Endothelial cell of umbilical vein (primary cell): ENCODE measurements at regions not wholly inside any gene's neighbourhood (a gene's known extent, or its start where the extent isn't known, plus 50 kb on each side); places are given as distances from the start of the nearest gene placed in this dataset.
A peak's percentile ranks its signal among the peaks of the same experiment; 100 is the strongest.

Experiments
- BruUV-seq: library from RNA; stranded (reverse); fragments of 400-500 nt; replicated peaks from 2 replicates; lab custom pipeline; 2021; lab: Mats Ljungman, UMichigan
- CTCF ChIA-PET: fragments of 300-600, 350-600 bp; sonication (Branson Sonifier 250); formaldehyde crosslinking; loops from one replicate; lab custom pipeline; 2021; ENCODE audit warnings: antibody characterized with exemption, inconsistent platforms; lab: Charles Lee
- POLR2A ChIA-PET: fragments of 300-600, 350-600 bp; sonication (Branson Sonifier 250); formaldehyde crosslinking; loops from one replicate; lab custom pipeline; 2021; ENCODE audit warnings: antibody characterized with exemption, inconsistent platforms; lab: Charles Lee
- DNase-seq: peaks from one replicate; pipeline ENCODE4 v3.0.0-alpha.2; 2011; ENCODE audit warnings: low read depth, low spot score
- FAIRE-seq: peaks from 2 replicates; lab custom pipeline; 2011; peaks lifted over from hg19 to GRCh38; lab: Jason Lieb, UNC
- H2AFZ ChIP-seq: 2 replicates; pipeline ENCODE4 v1.6.0; 2012; ENCODE audit warnings: low read depth, low read length, control low read depth, inconsistent platforms
- H3K27ac ChIP-seq: 2 replicates; pipeline ENCODE4 v1.5.1; 2011; ENCODE audit warnings: low read depth, mild to moderate bottlenecking, control low read depth, low read length, moderate library complexity; ENCODE audit not compliant: insufficient read depth
- H3K27me3 ChIP-seq, 2 experiments: 2 replicates each; pipeline versions ENCODE4 v1.6.0 to v1.6.1; 2011; ENCODE audit warnings: low read length in 2 of 2, mixed read lengths in 1 of 2; ENCODE audit not compliant: control insufficient read depth in 2 of 2, insufficient read depth in 2 of 2
- H3K36me3 ChIP-seq, 2 experiments: 2 replicates in 1 of 2; 3 replicates in 1 of 2; pipeline ENCODE4 v1.5.1; 2011; ENCODE audit warnings: low read length in 2 of 2, mild to moderate bottlenecking in 1 of 2, moderate library complexity in 1 of 2; ENCODE audit not compliant: control insufficient read depth in 2 of 2, insufficient read depth in 2 of 2; ENCODE audit errors: extremely low read depth in 1 of 2
- H3K4me1 ChIP-seq: 3 replicates; pipeline ENCODE4 v1.5.1; 2011; ENCODE audit warnings: mild to moderate bottlenecking, low read length; ENCODE audit not compliant: control insufficient read depth, insufficient read depth; ENCODE audit errors: extremely low read depth
- H3K4me2 ChIP-seq: 2 replicates; pipeline ENCODE4 v1.6.1; 2011; ENCODE audit warnings: low read length, control low read depth, mixed read lengths; ENCODE audit not compliant: insufficient read depth
- H3K4me3 ChIP-seq, 3 experiments: fragments of 200-600 bp in 1 of 3; sonication (generic), shearing (Covaris generic) in 1 of 3; replicated peaks in 1 of 3; 2 replicates each; pipeline ENCODE4 v1.5.1; 2011 to 2016; ENCODE audit warnings: control low read depth in 3 of 3, low read length in 3 of 3, mild to moderate bottlenecking in 2 of 3, inconsistent platforms in 1 of 3, low read depth in 1 of 3, moderate library complexity in 1 of 3; ENCODE audit not compliant: insufficient read depth in 1 of 3
- H3K79me2 ChIP-seq: 2 replicates; pipeline ENCODE4 v1.6.0; 2012; ENCODE audit warnings: low read length, inconsistent platforms; ENCODE audit not compliant: control insufficient read depth, insufficient read depth
- H3K9ac ChIP-seq: replicated peaks from 2 replicates; pipeline ENCODE3; 2011; ENCODE audit warnings: low read length, control low read depth; ENCODE audit not compliant: insufficient read depth; ENCODE audit errors: extremely low read depth
- H3K9me1 ChIP-seq: replicated peaks from 3 replicates; pipeline ENCODE4 v1.6.0; 2011; ENCODE audit warnings: mild to moderate bottlenecking, low read length; ENCODE audit not compliant: control insufficient read depth, insufficient read depth; ENCODE audit errors: extremely low read depth
- H3K9me3 ChIP-seq: replicated peaks from 2 replicates; pipeline ENCODE4 v1.5.1; 2012; ENCODE audit warnings: low read length, inconsistent platforms; ENCODE audit not compliant: control insufficient read depth, insufficient read depth
- H4K20me1 ChIP-seq: replicated peaks from 2 replicates; pipeline ENCODE3; 2011; ENCODE audit warnings: mild to moderate bottlenecking, low read length; ENCODE audit not compliant: control insufficient read depth, insufficient read depth; ENCODE audit errors: extremely low read depth
- EZH2 ChIP-seq: IDR thresholded peaks from 2 replicates; pipeline ENCODE4 v1.6.1; 2012; ENCODE audit warnings: borderline replicate concordance, low read depth, mild to moderate bottlenecking, moderate library complexity, low read length, inconsistent platforms; ENCODE audit not compliant: severe bottlenecking
- FOS ChIP-seq: IDR thresholded peaks from 2 replicates; pipeline ENCODE4 v1.6.1; 2011; ENCODE audit warnings: mild to moderate bottlenecking, low read length, moderate library complexity, borderline replicate concordance; ENCODE audit not compliant: insufficient read depth
- GATA2 ChIP-seq: IDR thresholded peaks from 2 replicates; pipeline ENCODE4 v1.7.0; 2011; ENCODE audit warnings: low read depth, mild to moderate bottlenecking, moderate library complexity, mixed read lengths, low read length; ENCODE audit not compliant: insufficient read length, insufficient read depth
- JUN ChIP-seq: IDR thresholded peaks from 2 replicates; pipeline ENCODE4 v1.6.1; 2011; ENCODE audit warnings: borderline replicate concordance, low read depth; ENCODE audit not compliant: insufficient read length, insufficient read depth
- MYC ChIP-seq: IDR thresholded peaks from one replicate; pipeline ENCODE4 v1.6.1; 2011; ENCODE audit warnings: mild to moderate bottlenecking, low read depth, low read length
- POLR2A ChIP-seq: IDR thresholded peaks from 2 replicates; pipeline ENCODE4 v1.6.1; 2012; ENCODE audit warnings: low read depth, mild to moderate bottlenecking, control low read depth, low read length
- POLR2AphosphoS5 ChIP-seq: IDR thresholded peaks from 2 replicates; pipeline ENCODE4 v1.6.1; 2012; ENCODE audit warnings: low read depth, mild to moderate bottlenecking, control low read depth, low read length, moderate library complexity; ENCODE audit not compliant: insufficient read depth
- dilution Hi-C: fragments of 300-500 bp; cut with MboI; formaldehyde crosslinking; loops from one replicate; pipeline ENCODE4 v1.15.0; 2019; ENCODE audit warnings: low sequenced_read_pairs; ENCODE audit not compliant: extremely low pct_ligation_motif_present
- intact Hi-C: fragments of 100-400 bp; cut with micrococcal nuclease; formaldehyde crosslinking; loops from one replicate; pipeline ENCODE4 v1.10.0; 2022
- TF ChIP-seq, protein P1 (sequence below): IDR thresholded peaks from 2 replicates; pipeline ENCODE4 v1.6.1; 2011; ENCODE audit not compliant: insufficient read depth, insufficient read length
- TF ChIP-seq, protein P2 (sequence below), 2 donors: IDR thresholded peaks; 1 replicate in 1 of 2; 2 replicates in 1 of 2; pipeline ENCODE4 v1.5.1; 2011; ENCODE audit warnings: low read length in 2 of 2, mild to moderate bottlenecking in 2 of 2, moderate library complexity in 2 of 2, control low read depth in 1 of 2, inconsistent platforms in 1 of 2, low read depth in 1 of 2; ENCODE audit not compliant: insufficient read depth in 1 of 2; ENCODE audit errors: extremely low read depth in 1 of 2

DNA sequence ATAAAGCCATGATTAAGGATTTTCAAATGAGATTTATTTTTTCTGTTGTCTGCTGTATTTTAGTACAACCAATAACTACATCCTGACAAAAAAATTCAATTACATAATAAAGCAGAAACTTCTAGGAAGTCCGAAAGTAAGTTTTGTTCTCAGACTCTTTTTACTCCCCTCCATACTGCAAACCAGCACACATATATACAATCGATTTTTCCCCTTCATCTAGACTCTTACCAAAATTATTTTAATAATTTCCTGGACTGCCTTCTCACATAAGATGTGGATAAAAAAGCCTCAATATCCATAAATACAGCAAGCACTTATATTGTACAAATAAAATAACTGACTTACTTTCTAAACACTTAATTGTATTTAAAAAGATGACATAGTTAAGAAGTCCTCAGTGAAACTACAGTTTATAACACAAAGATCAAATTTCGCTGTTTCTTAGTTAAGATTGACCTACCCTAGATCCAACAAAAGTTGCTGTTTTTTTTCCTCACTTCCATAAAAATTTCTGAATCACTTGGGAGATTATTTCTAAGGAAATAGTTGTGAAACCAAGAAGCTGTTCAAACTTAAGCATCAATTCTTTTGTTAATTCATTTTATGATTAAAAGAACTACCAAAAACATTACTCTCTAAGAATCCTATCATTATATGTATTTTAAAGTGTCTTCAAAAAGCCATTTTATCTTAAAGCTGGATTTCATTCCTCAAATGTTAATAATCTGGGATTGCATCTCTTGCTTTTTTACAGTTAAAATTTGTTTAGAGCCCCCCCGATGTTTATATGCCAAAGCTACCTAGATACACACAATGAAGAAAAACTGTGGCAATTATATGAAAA is 74.7 kb upstream of the IFNE start:
- DNase-seq (peak; percentile 71), FAIRE-seq (no peak)
- Histone ChIP-seq H3K27ac (peak overlapping the region; percentile 81), H3K27me3 (no peaks in the 10 kb centered on the region), H3K9me1 (no peaks in the 10 kb centered on the region), H4K20me1 (no peaks in the 10 kb centered on the region), H3K4me3 (peak overlapping the region in 2 of 3 experiments; percentile 92 to 97), H3K36me3 (no peaks in the 10 kb centered on the region), H3K9ac (peak overlapping the region; percentile 98), H3K9me3 (no peaks in the 10 kb centered on the region), H3K79me2 (peaks cover 89% of the 10 kb centered on the region), H3K4me1 (peaks cover 46% of the 10 kb centered on the region), H2AFZ (no peak overlapping the region), H3K4me2 (peak overlapping the region; percentile 96)
- no TSS peak for BruUV-seq
- dilution Hi-C loops, result loop anchor here (10.0 to 25.0 kb wide), 2 partner anchors 128 to 230 kb away; no protein-coding TSS in a partner anchor
- TF ChIP-seq POLR2A (no peak), FOS (no peak), POLR2AphosphoS5 (no peak), MYC (no peak), GATA2 (no peak), EZH2 (no peak), JUN (no peak)
- TF ChIP-seq, protein P1, sequence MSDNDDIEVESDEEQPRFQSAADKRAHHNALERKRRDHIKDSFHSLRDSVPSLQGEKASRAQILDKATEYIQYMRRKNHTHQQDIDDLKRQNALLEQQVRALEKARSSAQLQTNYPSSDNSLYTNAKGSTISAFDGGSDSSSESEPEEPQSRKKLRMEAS, result no peak
- TF ChIP-seq, protein P2, sequence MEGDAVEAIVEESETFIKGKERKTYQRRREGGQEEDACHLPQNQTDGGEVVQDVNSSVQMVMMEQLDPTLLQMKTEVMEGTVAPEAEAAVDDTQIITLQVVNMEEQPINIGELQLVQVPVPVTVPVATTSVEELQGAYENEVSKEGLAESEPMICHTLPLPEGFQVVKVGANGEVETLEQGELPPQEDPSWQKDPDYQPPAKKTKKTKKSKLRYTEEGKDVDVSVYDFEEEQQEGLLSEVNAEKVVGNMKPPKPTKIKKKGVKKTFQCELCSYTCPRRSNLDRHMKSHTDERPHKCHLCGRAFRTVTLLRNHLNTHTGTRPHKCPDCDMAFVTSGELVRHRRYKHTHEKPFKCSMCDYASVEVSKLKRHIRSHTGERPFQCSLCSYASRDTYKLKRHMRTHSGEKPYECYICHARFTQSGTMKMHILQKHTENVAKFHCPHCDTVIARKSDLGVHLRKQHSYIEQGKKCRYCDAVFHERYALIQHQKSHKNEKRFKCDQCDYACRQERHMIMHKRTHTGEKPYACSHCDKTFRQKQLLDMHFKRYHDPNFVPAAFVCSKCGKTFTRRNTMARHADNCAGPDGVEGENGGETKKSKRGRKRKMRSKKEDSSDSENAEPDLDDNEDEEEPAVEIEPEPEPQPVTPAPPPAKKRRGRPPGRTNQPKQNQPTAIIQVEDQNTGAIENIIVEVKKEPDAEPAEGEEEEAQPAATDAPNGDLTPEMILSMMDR (IDR thresholded peaks at IDR 0.05; ENCODE audit: extremely low read depth in 1 of 2, insufficient read depth in 1 of 2, low read depth in 1 of 2, low read length in 2 of 2), result no peak
- CTCF ChIA-PET, result interaction anchor here (0.9 to 5.2 kb wide), 14 partner anchors 8 to 321 kb away, joined by 3 to 27 read pairs (median 4); no protein-coding TSS in a partner anchor
- POLR2A ChIA-PET, result no interaction called here
- intact Hi-C loops, result loop anchor here (1.0 to 5.0 kb wide), 5 partner anchors 65 to 430 kb away; no protein-coding TSS in a partner anchor
